PC-3 (cell line): ENCODE measurements at regions not wholly inside any gene's neighbourhood (a gene's known extent, or its start where the extent isn't known, plus 50 kb on each side); places are given as distances from the start of the nearest gene placed in this dataset.

ENCODE experiments used
- CTCF ChIP-seq: fragments of 300-600 bp; sonication (generic); conservative IDR thresholded peaks from 2 replicates; pipeline ENCODE4 v1.5.1; 2017; ENCODE audit warnings: antibody characterized with exemption, low read depth, mild to moderate bottlenecking, low read length
- EZH2 ChIP-seq: fragments of 300-600 bp; sonication (generic); IDR thresholded peaks from one replicate; pipeline ENCODE4 v1.6.1; 2017; ENCODE audit warnings: antibody characterized with exemption, mild to moderate bottlenecking, low read length; ENCODE audit not compliant: unreplicated experiment

- TF ChIP-seq CTCF (no peak), EZH2 (no peak)
These were observed 152.6 kb downstream of the FAM43A start for GRCh38 chr3:194838236-194838635.
